NCI-H146 treated with DMSO at 0.1 percent for 48 hours (cell line): ENCODE measurements at regions not wholly inside any gene's neighbourhood (a gene's known extent, or its start where the extent isn't known, plus 50 kb on each side); places are given as distances from the start of the nearest gene placed in this dataset.

Source experiments
- DNase-seq: peaks from one replicate; lab custom pipeline; 2025; ENCODE audit not compliant: unreplicated experiment; lab: John Stamatoyannopoulos, UW

DNA sequence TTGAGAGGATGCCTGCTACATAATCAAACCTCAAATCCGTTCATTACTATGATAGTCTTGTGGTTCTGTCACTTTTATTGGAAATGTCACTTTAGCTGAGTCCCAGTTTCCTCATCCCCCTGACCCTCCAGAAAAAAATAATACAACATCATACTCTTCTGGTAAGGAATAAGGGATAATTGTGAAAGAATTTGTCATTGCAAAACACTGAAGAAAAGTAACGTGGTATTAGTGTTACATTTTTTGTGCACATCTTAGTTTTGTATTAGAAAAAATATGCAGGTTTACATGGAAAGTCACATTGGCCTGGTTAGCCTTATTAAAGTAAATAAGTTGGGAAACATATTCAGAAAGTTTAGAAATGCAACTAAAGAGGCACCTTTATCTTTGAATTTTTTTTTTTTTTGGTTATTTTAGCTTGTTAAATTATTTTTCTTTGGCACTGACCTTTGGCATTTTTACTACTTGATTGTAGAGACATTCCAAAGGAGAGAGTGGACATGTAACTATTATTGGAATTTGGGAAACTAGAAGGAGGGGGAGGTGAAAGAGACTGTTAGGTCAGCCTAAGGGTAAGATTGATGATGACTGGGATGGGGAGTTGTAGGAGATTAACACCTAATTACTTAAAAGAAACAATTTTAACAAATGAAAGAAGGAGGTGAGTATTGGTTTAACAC lies 462.2 kb upstream of the RARB start:
- DNase-seq = no peak

- no peak for DNase-seq
Observed at GRCh38 chr3:24968036-24968435, 460.0 kb upstream of the RARB start.

DNA sequence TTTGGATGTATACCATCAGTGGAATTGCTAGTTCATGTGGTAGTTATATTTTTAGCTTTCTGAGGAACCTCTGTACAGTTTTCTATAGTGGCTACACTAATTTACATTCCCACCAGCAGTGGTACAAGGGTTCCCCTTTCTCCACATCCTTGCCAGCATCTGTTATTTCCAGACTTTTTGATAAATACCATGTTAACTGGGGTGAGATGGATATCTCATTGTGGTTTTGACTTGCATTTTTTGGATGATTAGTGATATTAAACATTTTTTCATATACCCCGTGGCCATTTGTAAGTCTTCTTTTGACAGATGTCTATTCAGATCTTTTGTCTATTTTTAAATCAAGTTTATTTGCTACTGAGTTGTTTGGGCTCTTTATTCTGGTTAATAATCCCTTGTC lies 455.6 kb upstream of the RARB start:
- no peak for DNase-seq

- no peak for DNase-seq
Observed at GRCh38 chr3:24981309-24981708, 446.8 kb upstream of the RARB start.

- DNase-seq = no peak
Observed at GRCh38 chr3:24981924-24982323, 446.1 kb upstream of the RARB start.

DNA sequence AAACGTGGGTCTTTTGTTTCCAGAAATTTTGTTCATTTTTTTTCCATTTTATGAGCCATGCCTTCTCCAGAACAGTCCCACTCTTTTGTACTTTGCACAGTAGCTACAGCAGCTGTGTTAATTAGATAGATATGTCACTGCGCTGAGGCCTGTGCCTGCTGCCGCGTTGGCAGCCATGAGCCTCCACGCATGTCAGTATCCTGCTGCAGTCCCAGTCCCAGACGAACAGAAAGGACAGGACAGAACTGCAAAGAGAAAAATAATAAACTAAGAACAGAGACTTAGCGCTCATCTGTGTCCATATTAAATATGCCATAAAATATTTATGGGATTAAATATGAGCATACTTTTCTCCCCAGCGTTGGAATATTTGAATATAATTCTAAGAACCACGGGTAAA lies 442.4 kb upstream of the RARB start:
- no peak for DNase-seq

DNA sequence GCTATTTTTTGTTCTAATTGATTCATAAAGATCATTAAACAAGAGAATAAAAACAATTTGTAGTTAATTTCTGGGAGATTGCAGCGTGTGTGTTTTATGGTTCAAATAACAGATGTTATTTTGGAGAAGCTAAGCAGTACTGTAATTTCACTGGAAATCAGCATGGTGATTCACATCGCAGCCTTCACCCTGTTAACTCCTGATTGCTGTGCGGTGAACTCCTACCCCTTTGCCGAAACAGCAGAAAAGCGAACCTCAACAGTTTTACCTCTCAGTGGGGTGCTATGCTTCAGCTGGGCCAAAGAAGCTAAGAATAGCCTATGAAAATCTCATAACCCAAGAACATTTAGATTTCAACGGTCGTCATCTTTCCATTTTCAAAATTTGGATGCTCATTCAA lies 441.5 kb upstream of the RARB start:
- no peak for DNase-seq

GRCh38 chr3:24999357-24999756 lies 428.7 kb upstream of the RARB start:
- DNase-seq = no peak

GRCh38 chr3:25000971-25001591 lies 427.0 kb upstream of the RARB start:
- DNase-seq = no peak

- DNase-seq = no peak
Observed at GRCh38 chr3:25002052-25002451, 426.0 kb upstream of the RARB start.

- DNase-seq = no peak
Observed at GRCh38 chr3:25007974-25008658, 419.9 kb upstream of the RARB start.

- no peak for DNase-seq
Observed at GRCh38 chr3:25009665-25010064, 418.4 kb upstream of the RARB start.

DNA sequence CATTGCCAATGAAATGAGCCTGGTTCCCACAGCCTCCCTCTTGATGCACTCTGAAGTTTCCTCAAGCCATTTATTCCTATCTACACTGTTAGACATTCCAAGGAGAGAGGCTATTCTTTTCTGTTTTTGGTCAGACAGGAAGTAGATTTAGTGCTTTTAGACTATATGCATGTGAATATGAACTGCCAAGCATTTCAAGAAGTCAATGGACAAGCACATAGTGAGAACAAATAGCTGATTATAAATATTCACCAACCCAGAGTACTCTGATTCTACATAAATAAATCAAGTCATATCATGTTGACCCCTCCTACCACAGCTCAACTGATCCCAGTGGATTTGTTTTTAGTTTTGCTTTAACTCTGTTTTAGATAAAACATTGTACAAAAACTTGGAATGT lies 412.5 kb upstream of the RARB start:
- DNase-seq = no peak

DNA sequence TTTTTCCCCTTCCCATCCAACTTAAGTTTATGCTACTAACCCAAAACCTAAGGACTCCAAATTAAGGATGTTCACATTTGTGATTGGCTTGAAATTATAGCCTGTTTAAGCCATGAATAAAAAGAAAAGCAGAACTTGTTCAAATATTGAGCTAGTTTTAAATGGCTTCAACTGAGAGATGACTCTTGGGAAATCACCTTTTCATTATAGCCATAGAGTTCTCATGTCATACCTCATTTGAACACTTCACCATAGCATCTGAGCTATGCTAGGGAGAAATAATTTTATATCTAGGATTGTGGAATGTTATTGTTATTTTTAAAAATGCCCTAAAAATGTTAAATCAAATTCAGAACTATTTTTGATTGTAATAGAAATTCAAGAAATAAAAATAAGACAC lies 409.2 kb upstream of the RARB start:
- no peak for DNase-seq

- no peak for DNase-seq
Observed at GRCh38 chr3:25019506-25019905, 408.6 kb upstream of the RARB start.

DNA sequence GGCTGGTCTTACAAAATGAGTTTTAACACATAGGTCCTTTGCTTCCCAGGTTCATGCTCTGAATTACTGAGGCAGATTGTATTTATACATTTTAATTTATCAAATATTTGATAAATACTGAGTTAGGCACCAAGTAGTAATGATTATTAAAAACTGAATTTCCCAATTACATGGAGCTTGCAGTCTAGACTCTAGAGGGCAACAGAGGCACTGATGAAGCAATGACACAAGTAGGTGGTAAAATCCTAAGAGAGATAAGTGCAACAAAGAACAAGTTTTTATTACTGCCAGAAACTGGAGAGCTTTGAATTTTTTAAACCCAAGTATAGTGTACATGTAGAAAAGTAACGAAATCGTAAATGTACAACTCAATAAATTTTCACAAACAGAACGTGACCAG lies 406.2 kb upstream of the RARB start:
- no peak for DNase-seq

DNA sequence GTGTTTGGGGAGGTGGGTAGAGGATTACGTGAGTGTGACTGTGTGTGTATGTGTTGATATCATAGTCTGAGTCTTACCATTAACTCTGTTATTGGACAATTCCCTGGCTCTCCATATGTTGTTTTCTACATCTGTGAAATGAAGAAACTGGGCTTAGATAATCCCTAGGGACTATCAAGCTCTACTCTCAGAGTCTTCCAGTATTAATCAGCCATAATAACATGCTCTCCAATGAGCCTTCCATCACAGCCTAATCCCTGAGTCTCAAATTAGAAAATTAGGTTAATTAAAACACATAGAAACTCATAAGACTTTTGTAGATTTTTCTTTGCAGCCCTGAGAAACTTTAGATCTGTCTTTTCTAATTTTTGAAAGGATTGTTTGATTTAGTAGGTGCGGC lies 404.2 kb upstream of the RARB start:
- no peak for DNase-seq

DNA sequence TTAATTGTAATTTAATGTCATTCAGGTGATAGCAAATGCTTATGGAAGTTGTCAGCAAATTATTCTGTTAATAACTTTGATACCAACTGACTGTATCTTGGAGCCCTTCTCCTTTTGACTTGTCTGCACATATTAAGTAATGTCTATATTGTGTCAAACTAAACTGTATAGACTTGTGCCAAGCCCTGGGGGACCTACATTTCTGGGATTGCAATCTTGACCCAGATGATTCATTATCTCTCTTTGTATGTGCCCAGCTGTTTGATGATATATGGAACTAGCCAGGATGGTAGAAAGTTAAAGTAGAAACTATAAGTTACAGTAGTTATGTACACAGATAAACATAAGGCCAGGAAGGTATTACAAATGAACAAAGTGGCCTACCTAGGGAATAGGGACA lies 402.8 kb upstream of the RARB start:
- DNase-seq = no peak

GRCh38 chr3:25027650-25028049 lies 400.4 kb upstream of the RARB start:
- DNase-seq = no peak

GRCh38 chr3:25029820-25030219 lies 398.2 kb upstream of the RARB start:
- DNase-seq = no peak

DNA sequence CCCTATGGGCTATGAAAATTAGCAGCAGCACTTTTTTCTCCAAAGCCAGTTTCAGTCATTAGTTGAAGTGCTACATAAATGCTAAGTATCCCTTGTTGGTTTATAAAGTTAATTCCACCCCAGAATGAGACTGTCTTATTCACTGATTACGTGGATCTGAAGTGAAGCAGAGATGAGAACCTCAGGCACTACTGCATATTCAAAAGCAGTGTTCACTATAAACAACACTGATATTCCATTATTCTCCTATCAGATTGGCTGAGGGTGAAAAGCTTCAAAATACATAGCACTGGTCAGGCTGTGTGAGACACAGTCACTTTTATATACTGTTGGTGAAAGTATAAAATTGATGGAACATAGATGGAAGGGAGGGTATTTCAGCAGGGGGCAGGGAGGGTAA lies 395.7 kb upstream of the RARB start:
- DNase-seq = no peak

GRCh38 chr3:25033407-25034029 lies 394.5 kb upstream of the RARB start:
- no peak for DNase-seq
